ENCODE measurements at regions not wholly inside any gene's neighbourhood (a gene's known extent, or its start where the extent isn't known, plus 50 kb on each side); places are given as distances from the start of the nearest gene placed in this dataset.

DNA sequence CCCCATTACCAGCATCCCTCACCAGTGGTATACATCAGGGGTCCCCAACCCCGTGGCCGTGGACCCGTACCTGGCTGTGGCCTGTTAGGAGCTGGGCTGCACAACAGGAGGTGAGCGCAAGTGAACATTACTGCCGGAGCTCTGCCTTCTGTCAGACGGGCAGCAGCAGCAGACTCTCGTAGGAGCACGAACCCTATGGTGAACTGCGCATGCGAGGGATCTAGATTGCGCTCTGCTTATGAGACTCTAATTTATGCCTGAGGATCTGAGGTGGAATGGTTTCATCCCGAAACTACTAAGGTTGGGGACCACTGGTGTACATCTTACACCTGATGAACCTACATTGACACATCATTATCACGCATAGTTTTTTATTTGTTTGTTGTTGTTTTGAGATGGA is 52.8 kb upstream of the DHX15 start:
- H3K4me1 Mint-ChIP-seq = no peaks in the 10 kb centered on the region
- no peak for DNase-seq
- no peak overlapping the region for H3K4me3 Mint-ChIP-seq

DNA sequence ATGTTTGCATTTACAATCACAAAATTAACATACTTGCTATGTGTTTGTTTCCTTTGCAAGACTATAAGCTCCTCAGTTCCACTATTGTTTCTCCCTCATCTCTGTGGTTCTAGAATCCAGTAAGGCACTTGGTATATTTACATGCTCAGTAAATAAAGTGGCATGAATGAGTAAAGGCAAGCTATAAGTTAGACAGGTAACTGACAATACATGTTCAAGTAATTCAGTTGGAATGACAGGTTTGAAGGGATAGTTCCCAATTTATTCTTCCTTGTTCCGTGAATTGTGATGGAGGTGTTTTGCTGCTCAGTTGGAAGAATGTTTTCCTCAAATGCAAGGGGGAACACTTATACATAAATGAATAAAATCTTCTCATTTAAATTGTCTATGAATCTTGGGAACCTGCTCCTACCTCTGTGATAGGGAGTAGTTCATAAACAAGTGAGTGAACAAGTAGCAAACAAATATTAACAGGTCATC is 54.1 kb upstream of the DHX15 start:
- no peak for DNase-seq
- Mint-ChIP-seq H3K4me1 (no peaks in the 10 kb centered on the region), H3K4me3 (no peak overlapping the region), H3K9me3 (no peaks in the 10 kb centered on the region), H3K27me3 (peaks cover 13% of the 10 kb centered on the region), H3K27ac (no peak overlapping the region)
- ATAC-seq = no peak

More for the DNA sequence above, 52.8 kb upstream of the DHX15 start:
- H3K27ac Mint-ChIP-seq = no peak overlapping the region
- peaks cover 13% of the 10 kb centered on the region for H3K27me3 Mint-ChIP-seq
- H3K9me3 Mint-ChIP-seq = no peaks in the 10 kb centered on the region
- no peak for ATAC-seq

GRCh38 chr4:24639714-24640113 is 55.4 kb upstream of the DHX15 start:
- H3K9me3 Mint-ChIP-seq = no peaks in the 10 kb centered on the region
- H3K27me3 Mint-ChIP-seq = peaks cover 13% of the 10 kb centered on the region
- ATAC-seq (no peak), DNase-seq (no peak)
- no peak overlapping the region for H3K27ac Mint-ChIP-seq
- no peaks in the 10 kb centered on the region for H3K4me1 Mint-ChIP-seq
- no peak overlapping the region for H3K4me3 Mint-ChIP-seq

GRCh38 chr4:24640366-24640765 is 56.0 kb upstream of the DHX15 start:
- Mint-ChIP-seq H3K4me1 (no peaks in the 10 kb centered on the region), H3K27ac (no peak overlapping the region), H3K9me3 (no peaks in the 10 kb centered on the region), H3K4me3 (no peak overlapping the region), H3K27me3 (peaks cover 13% of the 10 kb centered on the region)
- ATAC-seq (no peak), DNase-seq (no peak)

- Mint-ChIP-seq H3K27ac (no peak overlapping the region), H3K4me1 (no peaks in the 10 kb centered on the region), H3K27me3 (peaks cover 13% of the 10 kb centered on the region), H3K4me3 (no peak overlapping the region), H3K9me3 (no peaks in the 10 kb centered on the region)
- DNase-seq = no peak
- ATAC-seq = no peak
Observed at GRCh38 chr4:24642981-24643547, 58.7 kb upstream of the DHX15 start.

DNA sequence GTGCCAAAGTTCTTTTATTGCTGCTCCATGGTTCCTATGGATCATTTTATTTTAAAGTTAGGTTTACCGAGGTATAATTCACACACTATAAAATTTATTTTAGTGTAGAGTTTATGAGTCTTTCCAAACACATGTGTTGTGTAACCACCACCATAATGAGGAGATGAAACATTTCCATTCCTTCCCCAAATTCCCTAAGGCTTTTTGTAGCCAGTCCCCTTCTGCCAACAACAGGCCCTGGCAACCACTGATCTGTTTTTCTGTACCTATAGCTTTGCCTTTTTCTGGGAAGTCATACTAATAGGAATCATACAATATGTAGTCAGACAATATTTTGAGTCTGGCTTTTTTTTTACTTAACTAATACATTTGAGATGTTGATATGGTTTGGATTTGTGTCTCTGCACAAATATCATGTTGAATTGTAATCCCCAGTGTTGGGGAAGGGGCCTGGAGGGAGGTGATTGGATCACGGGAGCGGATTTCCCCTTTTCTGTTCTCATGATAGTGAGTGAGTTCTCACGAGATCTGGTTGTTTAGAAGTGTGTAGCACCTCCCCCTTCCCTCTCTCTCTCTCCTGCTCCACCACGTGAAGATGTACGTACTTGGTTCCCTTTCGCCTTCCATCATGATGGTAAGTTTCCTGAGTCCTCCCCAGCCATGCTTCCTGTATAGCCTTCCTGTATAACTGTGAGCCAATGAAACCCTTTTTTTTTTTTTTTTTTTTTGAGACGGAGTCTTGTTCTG is 59.6 kb upstream of the DHX15 start:
- Mint-ChIP-seq H3K4me3 (no peak overlapping the region), H3K27me3 (peaks cover 13% of the 10 kb centered on the region), H3K4me1 (no peaks in the 10 kb centered on the region), H3K9me3 (no peaks in the 10 kb centered on the region), H3K27ac (no peak overlapping the region)
- DNase-seq (no peak), ATAC-seq (no peak)

GRCh38 chr4:24644983-24645764 is 60.8 kb upstream of the DHX15 start:
- Mint-ChIP-seq H3K9me3 (no peaks in the 10 kb centered on the region), H3K4me3 (no peak overlapping the region), H3K27me3 (peaks cover 11% of the 10 kb centered on the region), H3K27ac (no peak overlapping the region), H3K4me1 (no peaks in the 10 kb centered on the region)
- ATAC-seq (no peak), DNase-seq (no peak)

- H3K27ac Mint-ChIP-seq = no peak overlapping the region
- ATAC-seq (no peak), DNase-seq (no peak)
- no peaks in the 10 kb centered on the region for H3K9me3 Mint-ChIP-seq
- H3K4me3 Mint-ChIP-seq = no peak overlapping the region
- no peaks in the 10 kb centered on the region for H3K4me1 Mint-ChIP-seq
- peaks cover 9% of the 10 kb centered on the region for H3K27me3 Mint-ChIP-seq
Observed at GRCh38 chr4:24645765-24646550, 61.6 kb upstream of the DHX15 start.

- H3K27ac Mint-ChIP-seq = no peak overlapping the region
- ATAC-seq (no peak), DNase-seq (no peak)
- H3K4me3 Mint-ChIP-seq = no peak overlapping the region
- H3K27me3 Mint-ChIP-seq = peaks cover 9% of the 10 kb centered on the region
- no peaks in the 10 kb centered on the region for H3K4me1 Mint-ChIP-seq
- H3K9me3 Mint-ChIP-seq = no peaks in the 10 kb centered on the region
Observed at GRCh38 chr4:24646798-24647460, 62.6 kb upstream of the DHX15 start.

DNA sequence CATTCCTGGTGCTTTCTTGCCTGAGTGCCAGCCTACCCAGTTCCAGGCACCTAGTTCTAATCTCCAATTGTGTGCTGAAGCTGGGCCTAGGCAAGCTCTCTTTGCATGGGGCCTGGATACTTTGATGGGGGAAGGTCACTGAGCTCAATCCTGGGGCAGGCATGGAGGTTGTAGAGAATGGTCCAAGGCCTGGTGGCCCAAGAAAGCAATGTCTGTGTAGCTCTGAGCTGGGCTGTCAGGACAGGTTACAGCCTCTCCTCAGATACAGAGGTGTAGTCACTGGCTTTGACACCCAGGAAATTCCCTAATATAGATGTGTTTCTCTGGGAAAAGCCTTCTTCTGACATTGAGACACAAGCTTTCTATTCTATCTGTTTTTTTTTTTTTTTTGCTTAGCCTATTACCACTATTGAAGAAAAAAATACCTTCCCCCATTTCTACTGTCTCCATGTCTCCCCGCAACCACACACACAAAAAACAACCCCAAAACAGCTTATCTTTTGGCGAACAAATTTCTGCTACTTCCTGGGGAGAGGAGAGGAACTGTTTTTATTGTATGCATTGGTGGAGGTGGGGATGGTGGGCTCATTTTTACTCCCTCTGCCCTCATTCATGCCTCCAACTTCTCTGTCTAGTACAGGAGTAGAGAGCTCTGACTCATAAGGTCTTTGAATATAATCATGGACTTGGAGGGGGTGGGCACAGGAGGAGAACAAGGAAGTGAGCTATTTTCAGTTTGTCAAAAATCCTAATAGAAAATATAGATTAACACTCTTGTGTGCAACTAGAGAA is 66.7 kb upstream of the DHX15 start:
- H3K4me1 Mint-ChIP-seq = no peaks in the 10 kb centered on the region
- no peak for DNase-seq
- no peak for ATAC-seq
- no peaks in the 10 kb centered on the region for H3K9me3 Mint-ChIP-seq
- H3K27me3 Mint-ChIP-seq = peaks cover 15% of the 10 kb centered on the region
- H3K27ac Mint-ChIP-seq = no peak overlapping the region
- no peak overlapping the region for H3K4me3 Mint-ChIP-seq

- Mint-ChIP-seq H3K4me3 (no peak overlapping the region), H3K27me3 (peaks cover 33% of the 10 kb centered on the region), H3K4me1 (peaks cover 8% of the 10 kb centered on the region), H3K9me3 (no peaks in the 10 kb centered on the region), H3K27ac (no peak overlapping the region)
- DNase-seq = no peak
- ATAC-seq = no peak
Observed at GRCh38 chr4:24655326-24655725, 71.0 kb upstream of the DHX15 start.

- no peak overlapping the region for H3K4me3 Mint-ChIP-seq
- ATAC-seq = no peak
- H3K9me3 Mint-ChIP-seq = no peaks in the 10 kb centered on the region
- DNase-seq = no peak
- H3K4me1 Mint-ChIP-seq = peaks cover 8% of the 10 kb centered on the region
- peaks cover 30% of the 10 kb centered on the region for H3K27me3 Mint-ChIP-seq
- H3K27ac Mint-ChIP-seq = peak overlapping the region in 1 of 2 donors; percentile 40
Observed at GRCh38 chr4:24655971-24656370, 71.6 kb upstream of the DHX15 start.

DNA sequence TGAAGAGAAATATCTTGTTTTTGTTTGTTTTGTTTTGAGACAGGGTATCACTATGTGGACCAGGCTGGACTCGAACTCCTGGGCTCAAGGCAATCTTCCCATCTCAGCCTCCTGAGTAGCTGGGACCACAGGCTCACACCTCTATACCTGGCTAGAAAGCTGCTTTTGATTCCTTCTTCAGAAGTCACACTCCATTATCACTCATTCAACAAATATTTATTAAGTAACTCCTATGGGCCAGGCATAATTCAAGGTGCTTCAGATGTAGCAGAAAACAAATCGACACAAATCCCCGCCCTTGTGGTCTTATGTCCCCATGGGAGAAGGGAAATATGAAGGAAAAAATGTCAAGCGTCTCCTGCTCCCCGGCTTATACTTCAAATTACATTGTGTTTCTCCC is 72.6 kb upstream of the DHX15 start:
- Mint-ChIP-seq H3K4me1 (peaks cover 8% of the 10 kb centered on the region), H3K27me3 (peaks cover 30% of the 10 kb centered on the region), H3K9me3 (no peaks in the 10 kb centered on the region), H3K4me3 (no peak overlapping the region), H3K27ac (no peak overlapping the region)
- DNase-seq = no peak
- ATAC-seq = no peak

DNA sequence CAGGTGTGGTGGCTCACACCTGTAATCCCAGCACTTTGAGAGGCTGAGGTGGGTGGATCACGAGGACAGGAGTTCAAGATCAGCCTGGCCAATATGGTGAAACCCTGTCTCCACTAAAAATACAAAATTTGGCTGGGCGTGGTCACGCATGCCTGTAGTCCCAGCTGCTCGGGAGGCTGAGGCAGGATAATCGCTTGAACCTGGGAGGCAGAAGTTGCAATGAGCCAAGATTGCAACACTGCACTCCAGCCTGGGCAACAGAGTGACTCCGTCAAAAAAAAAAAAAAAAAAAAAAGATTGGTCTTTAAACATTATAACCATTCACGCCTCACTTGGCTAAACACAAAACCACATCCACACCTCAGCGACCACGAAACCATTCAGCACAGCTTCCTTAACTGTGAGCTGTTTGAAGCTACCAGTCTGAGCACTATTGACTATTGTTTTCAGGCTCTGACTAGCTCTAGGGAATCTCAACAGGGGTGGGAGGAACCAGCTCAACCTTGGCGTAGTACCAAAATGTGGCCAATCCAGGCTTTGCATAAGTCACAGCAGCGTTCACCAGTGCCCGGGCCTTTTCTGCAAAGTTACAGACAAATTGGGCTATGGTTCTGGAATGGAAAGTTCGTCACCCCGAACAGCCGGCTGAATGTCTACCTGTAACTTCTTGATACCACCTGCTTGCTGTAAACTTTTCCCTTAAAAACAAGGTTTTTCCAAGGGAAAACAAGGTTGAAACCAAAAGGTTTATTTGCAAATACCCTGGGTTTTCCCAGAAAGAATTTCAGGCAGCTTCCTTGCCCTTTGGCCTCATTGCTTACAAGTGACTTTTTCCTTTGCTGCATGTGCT is 73.6 kb upstream of the DHX15 start:
- DNase-seq (peak; percentile 1 to 23), ATAC-seq (peak; percentile 69)
- Mint-ChIP-seq H3K27me3 (peaks cover 30% of the 10 kb centered on the region), H3K4me3 (no peak overlapping the region), H3K4me1 (peaks cover 8% of the 10 kb centered on the region), H3K27ac (no peak overlapping the region), H3K9me3 (no peaks in the 10 kb centered on the region)
